ENCODE measurements at regions not wholly inside any gene's neighbourhood (a gene's known extent, or its start where the extent isn't known, plus 50 kb on each side); places are given as distances from the start of the nearest gene placed in this dataset.

DNA sequence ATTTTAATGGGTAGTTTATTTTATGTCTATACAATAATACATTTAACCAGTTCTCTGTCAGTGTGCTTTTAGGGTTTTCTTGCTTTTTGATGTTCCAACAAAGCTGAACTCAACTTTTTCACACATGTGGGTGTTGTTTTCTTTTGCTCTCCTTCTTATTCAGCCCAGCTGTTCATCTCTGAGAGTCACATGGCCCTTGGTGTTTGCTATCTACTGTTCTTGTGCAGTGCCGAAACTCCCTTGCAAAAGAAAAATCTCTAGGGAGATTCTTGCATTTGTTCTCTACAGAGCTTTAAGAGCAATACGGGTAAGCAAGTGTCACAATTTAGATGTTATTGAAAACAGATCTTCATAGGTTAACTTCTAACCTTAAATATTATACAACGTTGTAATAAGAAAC lies 281.1 kb upstream of the CXADR start:
- no peaks in the 10 kb centered on the region for H3K4me1 Mint-ChIP-seq (ENCODE audit: low read depth)
- no peak for DNase-seq
- no peak for ATAC-seq
- no peak overlapping the region for H3K4me3 Mint-ChIP-seq
- no peaks in the 10 kb centered on the region for H3K36me3 Mint-ChIP-seq (ENCODE audit: low read depth)
- peaks cover 14% of the 10 kb centered on the region for H3K9me3 Mint-ChIP-seq
- TF ChIP-seq, protein P1, sequence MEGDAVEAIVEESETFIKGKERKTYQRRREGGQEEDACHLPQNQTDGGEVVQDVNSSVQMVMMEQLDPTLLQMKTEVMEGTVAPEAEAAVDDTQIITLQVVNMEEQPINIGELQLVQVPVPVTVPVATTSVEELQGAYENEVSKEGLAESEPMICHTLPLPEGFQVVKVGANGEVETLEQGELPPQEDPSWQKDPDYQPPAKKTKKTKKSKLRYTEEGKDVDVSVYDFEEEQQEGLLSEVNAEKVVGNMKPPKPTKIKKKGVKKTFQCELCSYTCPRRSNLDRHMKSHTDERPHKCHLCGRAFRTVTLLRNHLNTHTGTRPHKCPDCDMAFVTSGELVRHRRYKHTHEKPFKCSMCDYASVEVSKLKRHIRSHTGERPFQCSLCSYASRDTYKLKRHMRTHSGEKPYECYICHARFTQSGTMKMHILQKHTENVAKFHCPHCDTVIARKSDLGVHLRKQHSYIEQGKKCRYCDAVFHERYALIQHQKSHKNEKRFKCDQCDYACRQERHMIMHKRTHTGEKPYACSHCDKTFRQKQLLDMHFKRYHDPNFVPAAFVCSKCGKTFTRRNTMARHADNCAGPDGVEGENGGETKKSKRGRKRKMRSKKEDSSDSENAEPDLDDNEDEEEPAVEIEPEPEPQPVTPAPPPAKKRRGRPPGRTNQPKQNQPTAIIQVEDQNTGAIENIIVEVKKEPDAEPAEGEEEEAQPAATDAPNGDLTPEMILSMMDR (IDR thresholded peaks at IDR 0.05) = no peak
- H3K27me3 Mint-ChIP-seq = no peaks in the 10 kb centered on the region
- CTCF ChIA-PET = no interaction called here
- POLR2A ChIA-PET = no interaction called here
- intact Hi-C loops (cut with micrococcal nuclease) = no loop called here
- H3K27ac Mint-ChIP-seq = no peak overlapping the region

DNA sequence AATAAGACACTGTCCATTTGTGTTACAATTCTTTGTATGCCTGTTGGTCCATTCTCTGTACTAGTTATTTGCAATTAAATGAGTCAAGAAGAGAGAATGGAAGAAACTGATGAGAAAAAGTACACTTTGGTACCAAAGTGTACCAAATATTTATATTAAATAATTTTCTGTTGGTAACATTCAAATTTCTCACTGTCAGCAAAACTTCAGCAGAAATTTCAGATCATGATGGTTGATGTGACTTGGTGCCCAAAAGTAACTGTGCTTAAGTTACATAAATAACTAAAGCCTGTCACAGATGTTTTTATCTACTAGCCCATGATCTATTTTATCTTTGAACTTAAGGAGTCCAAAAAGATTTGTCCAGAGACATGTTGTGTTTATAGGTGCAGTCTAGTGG lies 274.4 kb upstream of the CXADR start:
- DNase-seq = no peak
- no peak overlapping the region for H3K27ac Mint-ChIP-seq
- peaks cover 2% of the 10 kb centered on the region for H3K9me3 Mint-ChIP-seq
- no peak overlapping the region for H3K4me3 Mint-ChIP-seq
- no peaks in the 10 kb centered on the region for H3K36me3 Mint-ChIP-seq (ENCODE audit: low read depth)
- no peak for ATAC-seq
- H3K27me3 Mint-ChIP-seq = no peaks in the 10 kb centered on the region
- H3K4me1 Mint-ChIP-seq (ENCODE audit: low read depth) = no peaks in the 10 kb centered on the region
- TF ChIP-seq, protein P1 (IDR thresholded peaks at IDR 0.05) = no peak
- intact Hi-C loops (cut with micrococcal nuclease) = no loop called here
- ChIA-PET CTCF (no interaction called here), POLR2A (no interaction called here)

DNA sequence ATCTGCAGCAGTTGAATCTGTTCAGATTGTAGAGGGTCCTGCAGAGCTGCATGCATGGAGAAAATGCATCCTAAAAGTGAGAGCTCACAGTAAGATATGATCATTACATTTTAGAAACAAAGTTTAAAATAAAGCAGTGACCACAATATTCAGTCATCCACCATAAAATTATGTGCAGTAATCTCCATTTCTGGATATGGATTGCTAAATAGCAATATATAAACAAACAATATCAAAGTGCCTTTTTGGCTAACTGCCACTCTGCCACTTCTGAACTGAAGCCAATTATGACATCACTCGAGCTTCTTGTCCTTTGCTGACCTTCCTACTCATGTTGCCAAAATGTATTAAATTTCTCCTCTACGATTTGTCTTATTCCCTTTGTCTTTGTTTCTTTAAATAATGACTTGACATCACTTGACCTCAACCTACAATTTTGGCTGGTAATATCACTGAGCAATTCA lies 262.0 kb upstream of the CXADR start:
- Mint-ChIP-seq H3K9me3 (peaks cover 1% of the 10 kb centered on the region), H3K27ac (no peak overlapping the region), H3K4me3 (no peak overlapping the region), H3K27me3 (no peaks in the 10 kb centered on the region), H3K36me3 (ENCODE audit: low read depth) (no peaks in the 10 kb centered on the region), H3K4me1 (ENCODE audit: low read depth) (no peaks in the 10 kb centered on the region)
- ChIA-PET CTCF (no interaction called here), POLR2A (no interaction called here)
- no peak for ATAC-seq
- TF ChIP-seq, protein P1 (IDR thresholded peaks at IDR 0.05) = no peak
- DNase-seq = no peak
- intact Hi-C loops (cut with micrococcal nuclease) = no loop called here

DNA sequence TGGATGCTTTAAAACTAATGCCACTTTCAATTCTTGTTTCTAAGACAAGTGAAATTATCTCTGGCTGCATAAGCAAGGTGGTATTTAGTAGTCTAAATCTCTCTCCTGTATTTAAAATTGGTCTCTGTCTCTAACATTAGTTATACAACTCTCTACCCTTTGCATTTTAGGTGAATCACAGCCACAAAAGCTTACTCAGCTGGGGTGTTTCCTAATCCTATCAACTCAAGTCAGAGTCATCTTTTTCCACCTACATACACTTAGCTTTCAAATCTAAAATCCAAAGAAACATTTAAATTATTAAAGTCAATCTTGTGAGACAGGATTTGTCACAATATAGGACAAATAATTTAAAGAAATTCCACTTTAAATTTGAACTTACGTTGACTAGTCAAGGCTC lies 255.1 kb upstream of the CXADR start:
- Mint-ChIP-seq H3K27me3 (no peaks in the 10 kb centered on the region), H3K4me3 (no peak overlapping the region), H3K4me1 (ENCODE audit: low read depth) (no peaks in the 10 kb centered on the region), H3K9me3 (peaks cover 1% of the 10 kb centered on the region), H3K27ac (no peak overlapping the region), H3K36me3 (ENCODE audit: low read depth) (no peaks in the 10 kb centered on the region)
- ChIA-PET CTCF (no interaction called here), POLR2A (no interaction called here)
- ATAC-seq = no peak
- no peak for DNase-seq
- TF ChIP-seq, protein P1 (IDR thresholded peaks at IDR 0.05) = no peak
- intact Hi-C loops (cut with micrococcal nuclease) = no loop called here

DNA sequence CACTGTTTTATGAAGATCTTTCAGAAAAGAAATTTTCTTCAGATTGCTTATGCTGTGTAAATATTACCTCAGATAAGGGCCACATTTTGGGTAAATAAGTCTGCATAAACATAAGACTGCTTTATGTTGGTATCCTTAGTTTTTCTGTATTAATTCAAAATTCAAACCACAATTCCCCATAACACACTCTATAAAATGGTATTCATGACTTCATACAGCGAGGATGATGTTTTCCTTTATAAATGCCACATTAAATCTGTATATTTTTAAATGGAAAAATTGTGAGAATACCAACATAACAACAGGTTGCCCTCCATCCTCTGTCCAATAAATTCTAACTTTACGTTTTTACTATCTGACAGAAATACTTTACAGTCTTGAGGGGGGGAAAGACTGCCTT lies 248.7 kb upstream of the CXADR start:
- Mint-ChIP-seq H3K36me3 (ENCODE audit: low read depth) (no peaks in the 10 kb centered on the region), H3K27ac (no peak overlapping the region), H3K4me1 (ENCODE audit: low read depth) (no peaks in the 10 kb centered on the region), H3K4me3 (no peak overlapping the region), H3K9me3 (no peaks in the 10 kb centered on the region), H3K27me3 (no peaks in the 10 kb centered on the region)
- ChIA-PET POLR2A (no interaction called here), CTCF (no interaction called here)
- no peak for DNase-seq
- intact Hi-C loops (cut with micrococcal nuclease) = no loop called here
- ATAC-seq = no peak
- TF ChIP-seq, protein P1 (IDR thresholded peaks at IDR 0.05) = no peak
